Colonic mucosa (tissue), 4 donors: ENCODE measurements at regions not wholly inside any gene's neighbourhood (a gene's known extent, or its start where the extent isn't known, plus 50 kb on each side); places are given as distances from the start of the nearest gene placed in this dataset.

Experiments
- DNase-seq: peaks from one replicate; pipeline ENCODE4 v3.0.0-alpha.2; 2020
- H3K27ac ChIP-seq: fragments of 200-600 bp; one replicate; pipeline ENCODE4 v1.8.0; 2021
- H3K27me3 ChIP-seq: fragments of 200-600 bp; one replicate; pipeline ENCODE4 v1.8.0; 2021
- H3K36me3 ChIP-seq: fragments of 200-600 bp; one replicate; pipeline ENCODE4 v1.8.0; 2021
- H3K4me1 ChIP-seq: fragments of 200-600 bp; one replicate; pipeline ENCODE4 v1.8.0; 2021; ENCODE audit warnings: mild to moderate bottlenecking
- H3K4me3 ChIP-seq: fragments of 200-600 bp; one replicate; pipeline ENCODE4 v1.8.0; 2021
- H3K9ac ChIP-seq, 2 donors: one replicate each; pipeline ENCODE4 v1.7.0; 2013; ENCODE audit warnings: control low read depth in 2 of 2, low read depth in 2 of 2, low read length in 2 of 2
- H3K9me3 ChIP-seq: fragments of 200-600 bp; one replicate; pipeline ENCODE4 v1.8.0; 2021
- CTCF ChIP-seq: fragments of 200-600 bp; IDR thresholded peaks from one replicate; pipeline ENCODE4 v1.8.0; 2022; ENCODE audit warnings: antibody characterized with exemption, mild to moderate bottlenecking
- intact Hi-C: fragments of 100-400 bp; cut with DNase I; formaldehyde crosslinking; loops from one replicate; pipeline ENCODE4 v1.14.1; 2022
- donor health status: healthy.
- donor health status: DM: no; HTN: no; CAD: no.
- donor health status: DM: no; HTN: no; CAD: no.

DNA sequence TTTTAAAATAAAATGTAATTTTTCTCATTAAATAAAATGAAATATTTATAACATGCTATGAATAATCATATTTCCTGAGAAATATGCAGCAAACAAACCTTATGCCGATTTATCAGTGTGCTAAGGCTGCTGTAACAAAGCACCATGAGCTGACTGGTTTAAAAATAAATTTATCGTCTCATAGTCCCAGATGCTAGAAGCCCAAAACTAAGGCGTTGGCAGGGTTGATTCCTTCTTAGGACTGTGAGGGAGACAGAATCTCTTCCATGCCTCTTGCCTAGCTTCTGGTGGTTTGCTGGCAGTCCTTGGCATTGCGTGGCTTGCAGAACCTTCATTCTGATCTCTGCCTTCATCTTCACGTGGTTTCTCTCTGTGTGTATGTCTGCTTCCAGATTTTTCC lies 740.3 kb downstream of the OTOL1 start:
- H3K27me3 ChIP-seq, result no peaks in the 10 kb centered on the region
- H3K9ac ChIP-seq, result no peak overlapping the region
- no peaks in the 10 kb centered on the region for H3K9me3 ChIP-seq
- TF ChIP-seq CTCF, result no peak
- no peak overlapping the region for H3K27ac ChIP-seq
- intact Hi-C loops, result no loop called here
- no peak for DNase-seq
- no peaks in the 10 kb centered on the region for H3K36me3 ChIP-seq
- no peak overlapping the region for H3K4me3 ChIP-seq
- no peaks in the 10 kb centered on the region for H3K4me1 ChIP-seq

DNA sequence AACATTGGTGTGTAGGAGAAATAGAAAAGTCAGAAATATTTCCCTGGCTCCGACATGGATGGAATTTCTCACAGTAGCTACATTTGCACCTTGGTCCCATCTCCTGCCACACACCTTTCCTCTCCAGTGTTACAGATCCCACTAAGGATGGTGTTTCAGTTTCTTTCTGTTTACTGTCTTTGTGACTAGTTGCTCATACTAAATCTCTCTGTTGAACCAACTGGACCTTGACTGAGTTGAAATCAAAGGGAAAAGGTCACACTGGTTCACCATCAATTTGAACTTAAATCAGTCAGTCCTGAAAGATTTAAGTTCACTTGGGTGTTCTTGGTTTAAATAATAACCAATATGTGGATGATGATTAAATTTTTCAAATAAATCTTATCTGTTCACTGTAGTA lies 754.2 kb downstream of the OTOL1 start:
- DNase-seq, result no peak
- intact Hi-C loops, result no loop called here
- Histone ChIP-seq H3K36me3 (no peaks in the 10 kb centered on the region), H3K4me3 (no peak overlapping the region), H3K9me3 (no peaks in the 10 kb centered on the region), H3K9ac (no peak overlapping the region), H3K27ac (no peak overlapping the region), H3K4me1 (no peaks in the 10 kb centered on the region), H3K27me3 (no peaks in the 10 kb centered on the region)
- TF ChIP-seq CTCF, result no peak

- no peak overlapping the region for H3K9ac ChIP-seq
- no peak for TF ChIP-seq CTCF
- H3K4me1 ChIP-seq, result no peaks in the 10 kb centered on the region
- no peak overlapping the region for H3K4me3 ChIP-seq
- DNase-seq, result no peak
- no peaks in the 10 kb centered on the region for H3K9me3 ChIP-seq
- no peak overlapping the region for H3K27ac ChIP-seq
- intact Hi-C loops, result no loop called here
- no peaks in the 10 kb centered on the region for H3K36me3 ChIP-seq
- H3K27me3 ChIP-seq, result no peaks in the 10 kb centered on the region
Observed at GRCh38 chr3:162262129-162262528, 765.5 kb downstream of the OTOL1 start.

GRCh38 chr3:162263596-162263995 lies 767.0 kb downstream of the OTOL1 start:
- Histone ChIP-seq H3K4me3 (no peak overlapping the region), H3K9ac (no peak overlapping the region), H3K9me3 (no peaks in the 10 kb centered on the region), H3K27ac (no peak overlapping the region), H3K27me3 (no peaks in the 10 kb centered on the region), H3K4me1 (no peaks in the 10 kb centered on the region), H3K36me3 (no peaks in the 10 kb centered on the region)
- intact Hi-C loops, result no loop called here
- DNase-seq, result no peak
- TF ChIP-seq CTCF, result no peak

GRCh38 chr3:162269636-162270458 lies 773.2 kb downstream of the OTOL1 start:
- no peak for DNase-seq
- intact Hi-C loops, result no loop called here
- H3K27me3 ChIP-seq, result no peaks in the 10 kb centered on the region
- H3K9me3 ChIP-seq, result no peaks in the 10 kb centered on the region
- no peak overlapping the region for H3K4me3 ChIP-seq
- H3K4me1 ChIP-seq, result no peaks in the 10 kb centered on the region
- TF ChIP-seq CTCF, result no peak
- H3K9ac ChIP-seq, result no peak overlapping the region
- H3K27ac ChIP-seq, result no peak overlapping the region
- H3K36me3 ChIP-seq, result no peaks in the 10 kb centered on the region
